ENCODE measurements at regions not wholly inside any gene's neighbourhood (a gene's known extent, or its start where the extent isn't known, plus 50 kb on each side); places are given as distances from the start of the nearest gene placed in this dataset.
"Not testable (repeated sequence)": the region's sequence is repeated elsewhere in the genome, so short reads cannot be mapped to it uniquely, and the experiment has no call there.

- Histone ChIP-seq H3K9me3 (ENCODE audit: control insufficient read depth in 2 of 2, low read length in 2 of 2) (no peaks in the 10 kb centered on the region), H3K27ac (ENCODE audit: low read depth in 2 of 2, low read length in 2 of 2) (no peak overlapping the region), H3K4me1 (ENCODE audit: control insufficient read depth in 2 of 2, insufficient read depth in 2 of 2, low read length in 2 of 2) (no peaks in the 10 kb centered on the region), H3K36me3 (ENCODE audit: control insufficient read depth in 2 of 2, insufficient read depth in 2 of 2, low read length in 2 of 2) (no peaks in the 10 kb centered on the region), H3K4me3 (ENCODE audit: low read length in 2 of 2) (no peak overlapping the region), H3K9ac (ENCODE audit: low read depth in 1 of 2, low read length in 2 of 2) (no peak overlapping the region), H3K27me3 (ENCODE audit: control insufficient read depth in 2 of 2, insufficient read depth in 2 of 2, low read length in 2 of 2) (no peaks in the 10 kb centered on the region)
Observed at GRCh38 chr6:93848031-93848742, 428.8 kb upstream of the EPHA7 start.

GRCh38 chr6:93842178-93842577 is 422.8 kb upstream of the EPHA7 start:
- no peak overlapping the region for H3K9ac ChIP-seq (ENCODE audit: low read depth in 1 of 2, low read length in 2 of 2)
- no peaks in the 10 kb centered on the region for H3K9me3 ChIP-seq (ENCODE audit: control insufficient read depth in 2 of 2, low read length in 2 of 2)
- no peaks in the 10 kb centered on the region for H3K27me3 ChIP-seq (ENCODE audit: control insufficient read depth in 2 of 2, insufficient read depth in 2 of 2, low read length in 2 of 2)
- H3K27ac ChIP-seq (ENCODE audit: low read depth in 2 of 2, low read length in 2 of 2) = no peak overlapping the region
- H3K4me1 ChIP-seq (ENCODE audit: control insufficient read depth in 2 of 2, insufficient read depth in 2 of 2, low read length in 2 of 2) = no peaks in the 10 kb centered on the region
- H3K36me3 ChIP-seq (ENCODE audit: control insufficient read depth in 2 of 2, insufficient read depth in 2 of 2, low read length in 2 of 2) = no peaks in the 10 kb centered on the region
- no peak overlapping the region for H3K4me3 ChIP-seq (ENCODE audit: low read length in 2 of 2)

GRCh38 chr6:93835451-93836145 is 416.2 kb upstream of the EPHA7 start:
- H3K27ac ChIP-seq (ENCODE audit: low read depth in 2 of 2, low read length in 2 of 2); H3K4me1 ChIP-seq (ENCODE audit: control insufficient read depth in 2 of 2, insufficient read depth in 2 of 2, low read length in 2 of 2): not testable (repeated sequence)

GRCh38 chr6:93835026-93835425 is 415.7 kb upstream of the EPHA7 start:
- H3K27ac ChIP-seq (ENCODE audit: low read depth in 2 of 2, low read length in 2 of 2); H3K27me3 ChIP-seq (ENCODE audit: control insufficient read depth in 2 of 2, insufficient read depth in 2 of 2, low read length in 2 of 2); H3K4me3 ChIP-seq (ENCODE audit: low read length in 2 of 2); H3K4me1 ChIP-seq (ENCODE audit: control insufficient read depth in 2 of 2, insufficient read depth in 2 of 2, low read length in 2 of 2); H3K9ac ChIP-seq (ENCODE audit: low read depth in 1 of 2, low read length in 2 of 2); H3K36me3 ChIP-seq (ENCODE audit: control insufficient read depth in 2 of 2, insufficient read depth in 2 of 2, low read length in 2 of 2); H3K9me3 ChIP-seq (ENCODE audit: control insufficient read depth in 2 of 2, low read length in 2 of 2): not testable (repeated sequence)

More at GRCh38 chr6:93835451-93836145, 416.2 kb upstream of the EPHA7 start:
- H3K9ac ChIP-seq (ENCODE audit: low read depth in 1 of 2, low read length in 2 of 2); H3K4me3 ChIP-seq (ENCODE audit: low read length in 2 of 2); H3K27me3 ChIP-seq (ENCODE audit: control insufficient read depth in 2 of 2, insufficient read depth in 2 of 2, low read length in 2 of 2); H3K9me3 ChIP-seq (ENCODE audit: control insufficient read depth in 2 of 2, low read length in 2 of 2); H3K36me3 ChIP-seq (ENCODE audit: control insufficient read depth in 2 of 2, insufficient read depth in 2 of 2, low read length in 2 of 2): not testable (repeated sequence)

GRCh38 chr6:93833326-93833725 is 414.0 kb upstream of the EPHA7 start:
- not testable (repeated sequence) for H3K27ac ChIP-seq (ENCODE audit: low read depth in 2 of 2, low read length in 2 of 2); H3K9ac ChIP-seq (ENCODE audit: low read depth in 1 of 2, low read length in 2 of 2); H3K36me3 ChIP-seq (ENCODE audit: control insufficient read depth in 2 of 2, insufficient read depth in 2 of 2, low read length in 2 of 2); H3K4me3 ChIP-seq (ENCODE audit: low read length in 2 of 2); H3K4me1 ChIP-seq (ENCODE audit: control insufficient read depth in 2 of 2, insufficient read depth in 2 of 2, low read length in 2 of 2); H3K9me3 ChIP-seq (ENCODE audit: control insufficient read depth in 2 of 2, low read length in 2 of 2); H3K27me3 ChIP-seq (ENCODE audit: control insufficient read depth in 2 of 2, insufficient read depth in 2 of 2, low read length in 2 of 2)

GRCh38 chr6:93829757-93830156 is 410.4 kb upstream of the EPHA7 start:
- not testable (repeated sequence) for H3K9me3 ChIP-seq (ENCODE audit: control insufficient read depth in 2 of 2, low read length in 2 of 2); H3K27me3 ChIP-seq (ENCODE audit: control insufficient read depth in 2 of 2, insufficient read depth in 2 of 2, low read length in 2 of 2); H3K4me1 ChIP-seq (ENCODE audit: control insufficient read depth in 2 of 2, insufficient read depth in 2 of 2, low read length in 2 of 2); H3K4me3 ChIP-seq (ENCODE audit: low read length in 2 of 2); H3K9ac ChIP-seq (ENCODE audit: low read depth in 1 of 2, low read length in 2 of 2); H3K36me3 ChIP-seq (ENCODE audit: control insufficient read depth in 2 of 2, insufficient read depth in 2 of 2, low read length in 2 of 2); H3K27ac ChIP-seq (ENCODE audit: low read depth in 2 of 2, low read length in 2 of 2)

- H3K36me3 ChIP-seq (ENCODE audit: control insufficient read depth in 2 of 2, insufficient read depth in 2 of 2, low read length in 2 of 2) = no peaks in the 10 kb centered on the region
- no peak overlapping the region for H3K4me3 ChIP-seq (ENCODE audit: low read length in 2 of 2)
Observed at GRCh38 chr6:93829009-93829408, 409.6 kb upstream of the EPHA7 start.

GRCh38 chr6:93828553-93828952 is 409.2 kb upstream of the EPHA7 start:
- H3K27me3 ChIP-seq (ENCODE audit: control insufficient read depth in 2 of 2, insufficient read depth in 2 of 2, low read length in 2 of 2) = no peaks in the 10 kb centered on the region
- H3K9ac ChIP-seq (ENCODE audit: low read depth in 1 of 2, low read length in 2 of 2) = no peak overlapping the region
- no peaks in the 10 kb centered on the region for H3K9me3 ChIP-seq (ENCODE audit: control insufficient read depth in 2 of 2, low read length in 2 of 2)
- no peak overlapping the region for H3K4me3 ChIP-seq (ENCODE audit: low read length in 2 of 2)
- no peaks in the 10 kb centered on the region for H3K36me3 ChIP-seq (ENCODE audit: control insufficient read depth in 2 of 2, insufficient read depth in 2 of 2, low read length in 2 of 2)
- H3K27ac ChIP-seq (ENCODE audit: low read depth in 2 of 2, low read length in 2 of 2) = no peak overlapping the region
- H3K4me1 ChIP-seq (ENCODE audit: control insufficient read depth in 2 of 2, insufficient read depth in 2 of 2, low read length in 2 of 2) = no peaks in the 10 kb centered on the region

More at GRCh38 chr6:93829009-93829408, 409.6 kb upstream of the EPHA7 start:
- no peaks in the 10 kb centered on the region for H3K4me1 ChIP-seq (ENCODE audit: control insufficient read depth in 2 of 2, insufficient read depth in 2 of 2, low read length in 2 of 2)
- H3K9me3 ChIP-seq (ENCODE audit: control insufficient read depth in 2 of 2, low read length in 2 of 2) = no peaks in the 10 kb centered on the region
- H3K27ac ChIP-seq (ENCODE audit: low read depth in 2 of 2, low read length in 2 of 2) = no peak overlapping the region
- H3K27me3 ChIP-seq (ENCODE audit: control insufficient read depth in 2 of 2, insufficient read depth in 2 of 2, low read length in 2 of 2) = no peaks in the 10 kb centered on the region
- H3K9ac ChIP-seq (ENCODE audit: low read depth in 1 of 2, low read length in 2 of 2) = no peak overlapping the region

GRCh38 chr6:93827728-93828127 is 408.4 kb upstream of the EPHA7 start:
- H3K27ac ChIP-seq (ENCODE audit: low read depth in 2 of 2, low read length in 2 of 2) = no peak overlapping the region
- no peak overlapping the region for H3K9ac ChIP-seq (ENCODE audit: low read depth in 1 of 2, low read length in 2 of 2)
- no peaks in the 10 kb centered on the region for H3K27me3 ChIP-seq (ENCODE audit: control insufficient read depth in 2 of 2, insufficient read depth in 2 of 2, low read length in 2 of 2)
- H3K4me1 ChIP-seq (ENCODE audit: control insufficient read depth in 2 of 2, insufficient read depth in 2 of 2, low read length in 2 of 2) = no peaks in the 10 kb centered on the region
- no peaks in the 10 kb centered on the region for H3K9me3 ChIP-seq (ENCODE audit: control insufficient read depth in 2 of 2, low read length in 2 of 2)
- H3K36me3 ChIP-seq (ENCODE audit: control insufficient read depth in 2 of 2, insufficient read depth in 2 of 2, low read length in 2 of 2) = no peaks in the 10 kb centered on the region
- H3K4me3 ChIP-seq (ENCODE audit: low read length in 2 of 2) = no peak overlapping the region

GRCh38 chr6:93825950-93826349 is 406.6 kb upstream of the EPHA7 start:
- Histone ChIP-seq H3K4me1 (ENCODE audit: control insufficient read depth in 2 of 2, insufficient read depth in 2 of 2, low read length in 2 of 2) (no peaks in the 10 kb centered on the region), H3K9ac (ENCODE audit: low read depth in 1 of 2, low read length in 2 of 2) (no peak overlapping the region), H3K27ac (ENCODE audit: low read depth in 2 of 2, low read length in 2 of 2) (no peak overlapping the region), H3K36me3 (ENCODE audit: control insufficient read depth in 2 of 2, insufficient read depth in 2 of 2, low read length in 2 of 2) (no peaks in the 10 kb centered on the region), H3K4me3 (ENCODE audit: low read length in 2 of 2) (no peak overlapping the region), H3K27me3 (ENCODE audit: control insufficient read depth in 2 of 2, insufficient read depth in 2 of 2, low read length in 2 of 2) (no peaks in the 10 kb centered on the region), H3K9me3 (ENCODE audit: control insufficient read depth in 2 of 2, low read length in 2 of 2) (no peaks in the 10 kb centered on the region)
